ENCODE measurements at regions not wholly inside any gene's neighbourhood (a gene's known extent, or its start where the extent isn't known, plus 50 kb on each side); places are given as distances from the start of the nearest gene placed in this dataset.

DNA sequence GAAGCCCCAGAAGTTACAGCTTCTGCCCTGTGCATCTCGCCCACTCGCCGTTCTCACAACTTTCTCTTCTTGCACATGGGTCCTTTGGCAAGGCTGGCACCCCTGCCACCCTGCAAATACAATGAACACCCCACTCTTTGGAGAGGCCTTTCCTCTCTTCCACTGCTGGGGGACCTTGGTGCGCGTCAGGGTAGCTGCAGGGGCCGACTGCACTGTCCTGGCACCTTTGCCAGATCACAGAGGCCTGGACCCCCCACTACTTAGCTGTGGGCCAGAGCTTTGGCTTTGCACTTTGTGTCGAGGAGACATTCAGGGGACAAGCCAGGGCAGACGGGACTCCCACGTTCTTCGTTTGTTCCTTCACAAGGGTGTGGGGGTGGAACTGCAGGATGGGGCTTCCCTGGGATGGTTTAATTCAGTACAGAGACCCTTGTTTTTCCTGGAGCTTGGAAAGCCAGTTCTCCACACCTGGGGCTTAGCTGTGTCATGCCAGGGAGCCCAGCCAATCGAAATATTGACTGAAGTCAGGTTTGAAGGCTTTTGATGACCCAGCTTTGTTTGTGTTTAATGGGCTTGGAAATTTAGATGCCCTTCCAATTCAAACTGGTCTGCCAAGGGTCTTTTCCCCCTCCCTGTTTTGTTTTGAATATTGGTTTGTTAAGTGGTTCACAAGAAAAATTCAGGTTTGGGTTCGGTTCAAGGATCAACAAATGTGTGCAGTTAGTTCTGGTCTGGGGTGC, 256.1 kb upstream of the TLE3 start:
- no peaks in the 10 kb centered on the region for H4K20me1 ChIP-seq (ENCODE audit: control insufficient read depth, insufficient read depth, insufficient read length)
- no peaks in the 10 kb centered on the region for H3K79me2 ChIP-seq (ENCODE audit: insufficient read depth, low read length)
- no peaks in the 10 kb centered on the region for H3K27me3 ChIP-seq (ENCODE audit: insufficient read depth, low read length)
- H3K36me3 Mint-ChIP-seq (ENCODE audit: insufficient read depth in 1 of 3, low read depth in 3 of 3): no peaks in the 10 kb centered on the region; a peak in 1 of 7 replicates
- H2BK12ac ChIP-seq (ENCODE audit: insufficient read length, low read depth, low read length): no peak overlapping the region
- H3T11ph ChIP-seq (ENCODE audit: low read length): no peak overlapping the region
- H4K5ac ChIP-seq (ENCODE audit: insufficient read length, low read depth, low read length): no peak overlapping the region
- H3K27ac Mint-ChIP-seq: no peak overlapping the region
- H2AK5ac ChIP-seq (ENCODE audit: insufficient read length, low read length): no peak overlapping the region
- no peak overlapping the region for H2BK20ac ChIP-seq (ENCODE audit: low read depth, low read length, poor library complexity, severe bottlenecking)
- H3K18ac ChIP-seq (ENCODE audit: insufficient read length, low read depth, low read length): no peak overlapping the region
- no CpG with 5 or more reads among the region's 12 CpGs for WGBS (ENCODE audit: extremely low coverage, insufficient read length, low lambda C conversion rate)
- H3K14ac ChIP-seq (ENCODE audit: insufficient read depth, low read length): no peak overlapping the region
- no peak overlapping the region for H2BK120ac ChIP-seq (ENCODE audit: low read depth, low read length, poor library complexity, severe bottlenecking)
- no peak overlapping the region for H3K4me3 Mint-ChIP-seq
- no peak overlapping the region for H2BK15ac ChIP-seq (ENCODE audit: low read depth, low read length)
- no peak overlapping the region for H4K91ac ChIP-seq (ENCODE audit: insufficient read length, low read depth, low read length)
- H3K27ac ChIP-seq (ENCODE audit: insufficient read length, low read depth, low read length): no peak overlapping the region
- peaks cover 7% of the 10 kb centered on the region for H3K27me3 Mint-ChIP-seq (ENCODE audit: low read depth)
- H3K9me3 ChIP-seq (ENCODE audit: control insufficient read depth, low read depth, low read length): no peaks in the 10 kb centered on the region
- H2AFZ ChIP-seq (ENCODE audit: low read length): no peak overlapping the region
- no peaks in the 10 kb centered on the region for H3K23me2 ChIP-seq (ENCODE audit: insufficient read length, low read depth, low read length, poor library complexity, severe bottlenecking)
- no peak overlapping the region for H3K4me2 ChIP-seq (ENCODE audit: insufficient read depth, insufficient read length, low read length)
- H3K9ac ChIP-seq (ENCODE audit: extremely low read depth, insufficient read length, low read length): no peak overlapping the region
- no peak for DNase-seq
- no peak overlapping the region for H2BK5ac ChIP-seq (ENCODE audit: insufficient read length, low read length)
- no peaks in the 10 kb centered on the region for H3K79me1 ChIP-seq (ENCODE audit: insufficient read depth, low read depth, low read length, poor library complexity, severe bottlenecking)
- no peak overlapping the region for H3K56ac ChIP-seq (ENCODE audit: insufficient read length, low read depth, low read length)
- TF ChIP-seq, protein P1, sequence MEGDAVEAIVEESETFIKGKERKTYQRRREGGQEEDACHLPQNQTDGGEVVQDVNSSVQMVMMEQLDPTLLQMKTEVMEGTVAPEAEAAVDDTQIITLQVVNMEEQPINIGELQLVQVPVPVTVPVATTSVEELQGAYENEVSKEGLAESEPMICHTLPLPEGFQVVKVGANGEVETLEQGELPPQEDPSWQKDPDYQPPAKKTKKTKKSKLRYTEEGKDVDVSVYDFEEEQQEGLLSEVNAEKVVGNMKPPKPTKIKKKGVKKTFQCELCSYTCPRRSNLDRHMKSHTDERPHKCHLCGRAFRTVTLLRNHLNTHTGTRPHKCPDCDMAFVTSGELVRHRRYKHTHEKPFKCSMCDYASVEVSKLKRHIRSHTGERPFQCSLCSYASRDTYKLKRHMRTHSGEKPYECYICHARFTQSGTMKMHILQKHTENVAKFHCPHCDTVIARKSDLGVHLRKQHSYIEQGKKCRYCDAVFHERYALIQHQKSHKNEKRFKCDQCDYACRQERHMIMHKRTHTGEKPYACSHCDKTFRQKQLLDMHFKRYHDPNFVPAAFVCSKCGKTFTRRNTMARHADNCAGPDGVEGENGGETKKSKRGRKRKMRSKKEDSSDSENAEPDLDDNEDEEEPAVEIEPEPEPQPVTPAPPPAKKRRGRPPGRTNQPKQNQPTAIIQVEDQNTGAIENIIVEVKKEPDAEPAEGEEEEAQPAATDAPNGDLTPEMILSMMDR (conservative IDR thresholded peaks at IDR 0.05): no peak
- H3K4me1 ChIP-seq (ENCODE audit: insufficient read depth, low read length): no peaks in the 10 kb centered on the region
- H4K8ac ChIP-seq (replicated peaks; ENCODE audit: insufficient read length, low read depth, low read length): no peak overlapping the region
- no peaks in the 10 kb centered on the region for H3K9me3 Mint-ChIP-seq
- H3K23ac ChIP-seq (ENCODE audit: insufficient read length, low read depth, low read length): no peak overlapping the region
- H3K4ac ChIP-seq (ENCODE audit: low read depth, low read length): no peak overlapping the region
- peaks cover 2 to 5% of the 10 kb centered on the region in 2 experiments; a peak in 2 of 4 replicates for H3K4me1 Mint-ChIP-seq
